DND-41 (cell line): ENCODE measurements at regions not wholly inside any gene's neighbourhood (a gene's known extent, or its start where the extent isn't known, plus 50 kb on each side); places are given as distances from the start of the nearest gene placed in this dataset.

Experiments
- EZH2 ChIP-seq: IDR thresholded peaks from 3 replicates; pipeline ENCODE4 v1.6.1; 2012; ENCODE audit warnings: borderline replicate concordance, low read depth, mild to moderate bottlenecking, moderate library complexity, low read length, inconsistent platforms; ENCODE audit not compliant: severe bottlenecking
- TF ChIP-seq, protein P1 (sequence below): IDR thresholded peaks from 2 replicates; pipeline ENCODE4 v1.5.1; 2012; ENCODE audit warnings: borderline replicate concordance, low read length, moderate library complexity, mild to moderate bottlenecking; ENCODE audit not compliant: poor library complexity, severe bottlenecking; ENCODE audit errors: extremely low read depth

DNA sequence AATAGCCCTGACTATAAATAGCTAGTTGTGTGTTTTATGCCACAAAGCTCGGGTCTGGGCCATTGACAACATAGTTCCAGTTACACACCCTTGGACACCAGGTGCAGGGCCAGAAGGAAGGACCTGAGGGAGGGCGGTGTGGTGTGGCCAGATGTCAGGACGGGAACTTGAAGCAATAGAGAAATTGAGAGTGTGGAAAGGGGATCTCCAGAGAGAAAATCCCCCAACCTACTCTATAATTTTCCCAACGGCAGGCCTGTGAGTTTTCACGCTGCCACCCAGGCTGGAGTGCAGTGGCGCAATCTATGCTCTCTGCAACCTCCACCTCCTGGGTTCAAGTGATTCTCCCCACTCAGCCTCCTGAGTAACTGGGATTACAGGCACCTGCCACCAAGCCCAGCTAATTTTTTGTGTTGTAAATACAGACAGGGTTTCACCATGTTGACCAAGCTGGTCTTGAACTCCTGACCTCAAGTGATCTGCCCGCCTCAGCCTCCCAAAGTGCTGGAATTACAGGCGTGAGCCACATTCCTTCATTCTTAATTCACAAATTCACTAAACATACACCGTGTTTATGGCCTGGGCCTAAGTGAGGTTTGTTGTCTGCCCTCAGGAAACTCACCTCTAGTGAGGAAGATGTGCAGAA, 70.8 kb upstream of the KLF13 start:
- TF ChIP-seq, protein P1, sequence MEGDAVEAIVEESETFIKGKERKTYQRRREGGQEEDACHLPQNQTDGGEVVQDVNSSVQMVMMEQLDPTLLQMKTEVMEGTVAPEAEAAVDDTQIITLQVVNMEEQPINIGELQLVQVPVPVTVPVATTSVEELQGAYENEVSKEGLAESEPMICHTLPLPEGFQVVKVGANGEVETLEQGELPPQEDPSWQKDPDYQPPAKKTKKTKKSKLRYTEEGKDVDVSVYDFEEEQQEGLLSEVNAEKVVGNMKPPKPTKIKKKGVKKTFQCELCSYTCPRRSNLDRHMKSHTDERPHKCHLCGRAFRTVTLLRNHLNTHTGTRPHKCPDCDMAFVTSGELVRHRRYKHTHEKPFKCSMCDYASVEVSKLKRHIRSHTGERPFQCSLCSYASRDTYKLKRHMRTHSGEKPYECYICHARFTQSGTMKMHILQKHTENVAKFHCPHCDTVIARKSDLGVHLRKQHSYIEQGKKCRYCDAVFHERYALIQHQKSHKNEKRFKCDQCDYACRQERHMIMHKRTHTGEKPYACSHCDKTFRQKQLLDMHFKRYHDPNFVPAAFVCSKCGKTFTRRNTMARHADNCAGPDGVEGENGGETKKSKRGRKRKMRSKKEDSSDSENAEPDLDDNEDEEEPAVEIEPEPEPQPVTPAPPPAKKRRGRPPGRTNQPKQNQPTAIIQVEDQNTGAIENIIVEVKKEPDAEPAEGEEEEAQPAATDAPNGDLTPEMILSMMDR: no peak
- no peak for TF ChIP-seq EZH2
